NCI-H146 treated with DMSO at 0.1 percent for 48 hours (cell line): ENCODE measurements at regions not wholly inside any gene's neighbourhood (a gene's known extent, or its start where the extent isn't known, plus 50 kb on each side); places are given as distances from the start of the nearest gene placed in this dataset.
"Not testable (repeated sequence)": the region's sequence is repeated elsewhere in the genome, so short reads cannot be mapped to it uniquely, and the experiment has no call there.

ENCODE experiments used
- DNase-seq: peaks from one replicate; lab custom pipeline; 2025; ENCODE audit not compliant: unreplicated experiment; lab: John Stamatoyannopoulos, UW

DNA sequence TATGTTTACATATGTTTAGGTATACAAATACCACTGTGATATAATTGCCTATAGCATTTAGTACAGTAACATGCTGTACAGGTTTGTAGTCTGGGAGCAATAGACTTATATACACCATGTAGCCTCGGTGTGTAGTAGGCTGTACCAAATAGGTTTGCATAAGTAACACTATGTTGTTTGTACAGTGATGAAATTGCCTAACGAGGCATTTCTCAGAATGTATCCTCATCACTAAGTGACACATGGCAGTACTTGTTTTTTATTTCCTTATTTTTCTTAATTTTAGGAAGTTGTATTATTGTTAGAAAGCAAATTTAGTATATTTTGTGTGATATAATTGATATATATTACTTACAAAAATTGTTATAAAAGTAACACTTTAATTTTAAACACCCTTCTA, 840.9 kb downstream of the LTN1 start:
- no peak for DNase-seq

- DNase-seq, result no peak
These were observed 841.9 kb downstream of the LTN1 start for GRCh38 chr21:28150778-28151177.

- DNase-seq, result no peak
These were observed 844.1 kb downstream of the LTN1 start for GRCh38 chr21:28148400-28149064.

DNA sequence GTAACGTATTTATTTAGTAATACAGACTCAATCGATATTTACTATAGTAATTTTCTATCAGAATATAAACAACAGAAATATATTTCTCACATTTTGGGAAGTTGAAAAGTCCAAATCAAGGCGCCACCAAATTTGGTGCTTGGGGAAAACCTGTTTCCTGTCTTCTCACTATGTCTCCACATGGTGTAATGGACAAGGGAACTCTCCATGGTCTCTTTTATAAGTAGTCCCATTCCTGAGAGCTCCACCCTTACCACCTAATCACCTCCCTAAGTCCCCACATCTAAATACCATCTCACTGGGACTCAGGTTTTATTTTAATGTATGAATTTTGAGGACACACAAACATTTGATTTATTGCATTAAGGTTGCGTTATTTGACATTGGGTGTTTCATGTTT, 848.0 kb downstream of the LTN1 start:
- no peak for DNase-seq

GRCh38 chr21:28144089-28144488, 848.6 kb downstream of the LTN1 start:
- no peak for DNase-seq

GRCh38 chr21:28142697-28143096, 850.0 kb downstream of the LTN1 start:
- no peak for DNase-seq

DNA sequence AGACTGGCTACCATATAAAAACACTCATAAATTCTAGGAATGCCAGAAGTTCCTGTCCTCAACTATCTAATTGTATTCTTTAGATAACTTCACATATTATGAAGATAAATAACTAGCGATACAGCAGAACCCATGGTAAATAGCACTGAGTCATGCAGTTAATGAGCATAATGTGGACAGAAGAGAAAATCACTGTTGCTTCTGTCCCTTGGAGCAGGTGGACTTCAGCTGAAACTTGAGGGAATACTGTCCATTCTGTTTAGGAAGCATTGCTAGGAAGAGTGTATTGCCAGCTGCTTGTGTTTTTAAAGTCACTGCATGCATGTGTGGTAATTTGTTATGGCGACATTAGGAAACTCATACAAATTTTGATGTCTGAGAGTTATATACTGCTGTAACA, 854.4 kb downstream of the LTN1 start:
- no peak for DNase-seq

- no peak for DNase-seq
These were observed 855.9 kb downstream of the LTN1 start for GRCh38 chr21:28136656-28137255.

- DNase-seq, result no peak
These were observed 857.0 kb downstream of the LTN1 start for GRCh38 chr21:28135646-28136045.

GRCh38 chr21:28133116-28133515, 859.6 kb downstream of the LTN1 start:
- no peak for DNase-seq

DNA sequence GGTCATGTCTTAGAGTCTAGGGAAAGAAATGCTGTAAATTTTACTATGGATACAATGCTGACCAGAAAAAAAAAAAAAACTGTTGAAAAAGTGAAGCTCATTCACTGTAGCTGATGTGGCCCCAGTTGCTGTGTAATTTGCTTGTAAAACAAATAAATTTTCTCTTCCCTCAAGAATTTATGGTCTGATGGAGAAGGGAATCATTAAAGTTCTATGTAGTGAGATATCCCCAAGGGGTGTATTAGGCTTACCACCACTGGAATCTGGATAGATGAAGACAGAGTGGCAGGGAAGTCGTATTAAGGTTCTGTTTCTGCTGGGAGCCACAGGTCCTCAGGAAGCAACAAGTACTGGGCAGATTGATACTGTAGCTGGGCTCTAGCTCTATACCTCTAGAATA, 860.0 kb downstream of the LTN1 start:
- no peak for DNase-seq

GRCh38 chr21:28127175-28127785, 865.4 kb downstream of the LTN1 start:
- no peak for DNase-seq

GRCh38 chr21:28126521-28127174, 866.0 kb downstream of the LTN1 start:
- DNase-seq, result no peak

DNA sequence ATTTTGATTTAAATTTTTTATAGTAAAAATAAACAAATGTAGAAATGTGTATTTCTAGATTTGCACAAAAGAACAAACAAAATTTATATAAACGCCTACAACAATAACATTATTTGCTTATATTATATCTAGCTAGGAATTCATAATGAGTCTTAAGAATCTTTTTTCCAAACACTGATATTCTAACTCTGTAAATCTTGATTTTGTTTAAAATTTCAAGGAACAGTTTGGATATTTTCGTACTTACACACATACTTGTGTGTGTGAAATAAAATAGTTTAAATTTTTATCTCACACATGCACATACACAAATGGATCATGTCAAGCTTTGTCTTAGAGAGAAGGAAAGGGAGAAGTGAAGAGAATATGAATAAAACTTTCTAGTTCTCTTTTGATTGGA, 868.1 kb downstream of the LTN1 start:
- DNase-seq, result no peak

GRCh38 chr21:28118570-28118969, 874.1 kb downstream of the LTN1 start:
- DNase-seq, result no peak

DNA sequence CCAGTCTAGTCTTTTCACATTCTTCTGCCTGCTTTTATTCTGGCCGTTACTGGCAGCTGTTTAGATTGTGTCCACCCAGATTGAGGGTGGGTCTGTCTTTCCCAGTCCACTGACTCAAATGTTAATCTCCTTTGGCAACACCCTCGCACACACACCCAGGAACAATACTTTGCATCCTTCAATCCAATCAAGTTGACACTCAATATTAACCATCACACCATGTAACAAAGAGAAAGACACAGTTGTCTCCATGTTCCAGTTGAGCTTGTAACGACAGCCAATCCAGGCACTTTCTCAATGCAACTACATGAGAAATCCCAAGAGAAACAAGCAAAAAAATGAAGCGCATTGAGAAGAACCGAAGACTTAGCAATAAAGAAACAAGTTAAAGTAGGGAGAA, 877.7 kb downstream of the LTN1 start:
- DNase-seq, result not testable (repeated sequence)

DNA sequence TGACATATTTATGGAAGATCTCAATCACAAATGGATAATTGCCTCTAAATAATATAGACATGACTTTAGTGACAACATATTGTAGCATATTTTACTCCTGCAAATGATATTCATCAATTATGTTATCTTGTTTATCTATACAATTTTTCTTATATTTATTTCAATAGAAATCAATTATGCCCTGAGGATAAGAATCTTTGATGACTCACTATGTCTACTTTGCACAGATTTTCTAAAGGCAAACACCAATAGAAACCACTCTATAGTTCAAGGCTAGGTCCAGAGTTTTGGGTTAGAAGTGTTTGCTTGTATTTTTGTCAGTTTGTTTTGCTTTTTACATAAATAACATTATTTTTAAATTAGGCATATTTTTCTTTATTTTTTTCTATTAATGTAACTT, 879.0 kb downstream of the LTN1 start:
- DNase-seq, result no peak

DNA sequence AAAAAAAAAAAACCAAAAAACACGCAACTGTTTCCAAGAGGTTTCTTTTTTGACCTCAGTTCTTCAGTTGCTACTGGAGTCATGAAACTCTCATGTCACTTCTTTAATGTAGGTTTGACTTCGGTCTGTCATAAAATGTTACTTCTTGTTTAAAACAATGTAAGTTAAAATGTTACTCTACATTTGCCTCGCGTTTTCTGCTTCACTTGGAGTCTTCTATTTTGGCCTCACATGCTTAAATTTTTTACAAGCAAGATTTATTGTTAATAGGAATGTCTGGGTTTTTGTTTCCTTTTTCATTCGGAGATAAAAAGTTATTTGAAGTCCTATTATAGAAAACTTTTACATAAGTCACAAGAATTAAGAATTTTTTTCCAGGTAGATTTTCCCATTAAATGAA, 880.2 kb downstream of the LTN1 start:
- no peak for DNase-seq

- no peak for DNase-seq
These were observed 881.5 kb downstream of the LTN1 start for GRCh38 chr21:28111151-28111619.

GRCh38 chr21:28110716-28111115, 882.0 kb downstream of the LTN1 start:
- DNase-seq, result no peak

DNA sequence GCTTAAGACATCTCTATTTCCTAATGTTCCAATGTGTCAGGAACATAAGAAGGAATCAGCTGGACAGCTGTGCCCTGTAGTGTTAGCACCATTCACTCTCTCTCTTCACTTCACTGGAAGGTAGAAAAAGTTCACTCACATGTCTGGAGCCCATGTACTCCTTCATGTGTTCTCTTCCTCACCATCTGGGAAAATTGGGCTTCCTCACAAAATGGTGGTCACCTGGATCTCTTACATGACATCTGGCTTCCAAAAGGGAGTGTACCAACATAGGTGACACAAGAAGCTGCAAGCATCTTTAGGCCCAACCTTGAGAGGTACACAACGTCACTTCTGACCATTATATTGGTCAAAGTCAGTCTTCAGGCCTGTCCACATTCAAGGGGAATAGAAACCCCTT, 882.6 kb downstream of the LTN1 start:
- DNase-seq, result no peak

DNA sequence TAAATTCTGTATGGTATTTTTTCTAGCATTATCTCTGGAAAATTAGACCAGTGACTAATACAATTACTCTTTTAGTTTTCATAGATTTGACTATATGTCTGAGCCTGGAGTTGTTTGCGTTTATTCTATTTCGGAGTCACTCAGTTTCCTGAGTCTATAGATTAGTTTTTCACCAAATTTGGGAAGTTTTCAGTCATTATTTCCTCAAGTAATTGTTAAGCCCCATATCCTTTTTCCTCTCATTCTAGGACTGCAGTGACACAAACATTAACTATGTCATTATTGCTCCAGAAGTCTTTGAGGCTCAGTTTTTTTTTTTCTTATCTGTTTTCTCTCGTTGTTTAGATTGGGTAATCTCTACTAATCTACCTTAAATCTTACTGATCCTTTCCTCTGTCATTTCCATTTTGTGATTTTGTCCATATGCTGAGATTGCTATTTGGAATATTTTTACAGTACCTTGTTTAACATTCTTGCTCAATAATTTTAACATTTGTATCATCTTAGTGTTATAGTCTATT, 886.2 kb downstream of the LTN1 start:
- no peak for DNase-seq
